H1 (cell line): ENCODE measurements at regions not wholly inside any gene's neighbourhood (a gene's known extent, or its start where the extent isn't known, plus 50 kb on each side); places are given as distances from the start of the nearest gene placed in this dataset.

Experiments used
- JUN ChIP-seq: IDR thresholded peaks from 2 replicates; pipeline ENCODE4 v1.6.1; 2011; ENCODE audit warnings: low read depth, mild to moderate bottlenecking, improper control_type of control experiment, low read length
- KDM4A ChIP-seq: IDR thresholded peaks from one replicate; pipeline ENCODE4 v1.7.1; 2012; ENCODE audit warnings: low read depth, mild to moderate bottlenecking, moderate library complexity, low read length, inconsistent platforms; ENCODE audit not compliant: severe bottlenecking
- MAX ChIP-seq: IDR thresholded peaks from 2 replicates; pipeline ENCODE4 v1.6.1; 2012; ENCODE audit warnings: inconsistent platforms
- RBBP5 ChIP-seq: IDR thresholded peaks from 2 replicates; pipeline ENCODE4 v1.7.1; 2012; ENCODE audit warnings: low read depth, mild to moderate bottlenecking, inconsistent platforms, low read length, moderate library complexity, borderline replicate concordance
- SAP30 ChIP-seq: fragments of 300-600 bp; sonication (generic); IDR thresholded peaks from 2 replicates; pipeline ENCODE4 v1.7.1; 2012; ENCODE audit warnings: low read length, moderate library complexity, mild to moderate bottlenecking, inconsistent platforms; ENCODE audit not compliant: insufficient read depth, insufficient replicate concordance
- SIX5 ChIP-seq: IDR thresholded peaks from 2 replicates; pipeline ENCODE4 v1.6.1; 2011; ENCODE audit warnings: mild to moderate bottlenecking, low read depth, low read length
- TF ChIP-seq, protein P1 (sequence below): IDR thresholded peaks from 2 replicates; pipeline ENCODE4 v1.6.1; 2011; ENCODE audit warnings: low read depth, mild to moderate bottlenecking, low read length; ENCODE audit not compliant: insufficient read depth

DNA sequence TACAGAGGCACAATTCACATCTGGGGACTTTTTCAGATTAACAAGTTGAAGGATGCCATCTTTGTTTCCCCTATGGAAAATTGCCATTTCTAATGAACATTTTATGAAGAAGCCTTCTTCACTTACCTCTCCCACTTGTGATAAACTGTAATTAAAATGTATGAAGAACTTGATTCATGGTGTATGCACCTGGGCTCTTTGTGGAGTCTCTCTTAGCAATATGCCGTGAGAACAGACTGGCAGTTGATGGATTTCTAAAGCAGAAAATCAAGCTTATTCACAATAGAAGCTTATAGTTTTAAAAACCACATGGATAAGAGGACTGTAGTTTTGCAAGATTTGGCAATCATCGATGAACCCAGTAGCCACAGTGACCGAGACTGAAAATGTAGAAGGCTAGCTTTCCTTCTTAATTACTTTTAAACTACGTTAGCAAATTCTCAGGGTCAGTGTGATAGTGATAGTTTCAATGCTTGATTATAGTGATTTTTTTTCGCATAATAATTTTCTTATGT, 270.6 kb downstream of the PRL start (continued):
- TF ChIP-seq, protein P1, sequence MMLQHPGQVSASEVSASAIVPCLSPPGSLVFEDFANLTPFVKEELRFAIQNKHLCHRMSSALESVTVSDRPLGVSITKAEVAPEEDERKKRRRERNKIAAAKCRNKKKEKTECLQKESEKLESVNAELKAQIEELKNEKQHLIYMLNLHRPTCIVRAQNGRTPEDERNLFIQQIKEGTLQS: no peak
- no peak for TF ChIP-seq JUN
- TF ChIP-seq SAP30: no peak
- no peak for TF ChIP-seq KDM4A
- no peak for TF ChIP-seq RBBP5
- no peak for TF ChIP-seq MAX
- no peak for TF ChIP-seq SIX5
